PC-3 (cell line): ENCODE measurements at regions not wholly inside any gene's neighbourhood (a gene's known extent, or its start where the extent isn't known, plus 50 kb on each side); places are given as distances from the start of the nearest gene placed in this dataset.

ENCODE experiments used
- ATAC-seq: fragments of 200-7000 bp; cut with Tn5 transposase; 2 replicates; pipeline ENCODE4 v1.9.1; 2020; ENCODE audit warnings: mild to moderate bottlenecking, moderate library complexity
- BruUV-seq: library from RNA; stranded (reverse); fragments of 400-500 nt; replicated peaks from 2 replicates; lab custom pipeline; 2021; lab: Mats Ljungman, UMichigan
- CTCF ChIA-PET: fragments of 300-600 bp; sonication (Branson Sonifier 250); formaldehyde crosslinking; loops from one replicate; lab custom pipeline; 2022; ENCODE audit warnings: antibody characterized with exemption; lab: Charles Lee
- POLR2A ChIA-PET: fragments of 300-600 bp; sonication (Branson Sonifier 250); formaldehyde crosslinking; loops from one replicate; lab custom pipeline; 2022; ENCODE audit warnings: antibody characterized with exemption; ENCODE audit not compliant: unreplicated experiment; lab: Charles Lee
- DNase-seq: peaks from one replicate; pipeline ENCODE4 v3.0.0-alpha.2; 2015
- H2AFZ ChIP-seq: fragments of 300-600 bp; sonication (generic); 2 replicates; pipeline ENCODE4 v1.6.0; 2016; ENCODE audit warnings: antibody characterized with exemption, low read length
- H3F3A ChIP-seq: fragments of 300-600 bp; sonication (generic); one replicate; pipeline ENCODE4 v1.6.0; 2017; ENCODE audit warnings: antibody characterized with exemption, low read length, control low read depth, mild to moderate bottlenecking; ENCODE audit not compliant: unreplicated experiment
- H3K27ac ChIP-seq: fragments of 300-600 bp; sonication (generic); 2 replicates; pipeline ENCODE4 v1.5.1; 2016; ENCODE audit warnings: mild to moderate bottlenecking, low read length
- H3K27me3 ChIP-seq: fragments of 300-600 bp; sonication (generic); 2 replicates; pipeline ENCODE4 v1.6.1; 2016; ENCODE audit warnings: low read length, mixed read lengths
- H3K36me3 ChIP-seq: fragments of 300-600 bp; sonication (generic); 2 replicates; pipeline ENCODE4 v1.6.1; 2016; ENCODE audit warnings: low read depth, mixed run types, low read length, mixed read lengths
- H3K4me1 ChIP-seq: fragments of 300-600 bp; sonication (generic); 2 replicates; pipeline ENCODE4 v1.5.1; 2016; ENCODE audit warnings: low read length; ENCODE audit not compliant: insufficient read depth
- H3K4me2 ChIP-seq: fragments of 300-600 bp; sonication (generic); 2 replicates; pipeline ENCODE4 v1.6.0; 2016; ENCODE audit warnings: low read length
- H3K4me3 ChIP-seq: fragments of 300-600 bp; sonication (generic); 2 replicates; pipeline ENCODE4 v1.5.1; 2016; ENCODE audit warnings: mild to moderate bottlenecking, low read length, mixed read lengths
- H3K79me2 ChIP-seq: fragments of 300-600 bp; sonication (generic); 2 replicates; pipeline ENCODE4 v1.6.1; 2017; ENCODE audit warnings: low read length, mixed read lengths
- H3K9ac ChIP-seq: fragments of 300-600 bp; sonication (generic); 2 replicates; pipeline ENCODE4 v1.6.0; 2016; ENCODE audit warnings: mild to moderate bottlenecking, low read length
- H3K9me2 ChIP-seq: fragments of 300-600 bp; sonication (generic); replicated peaks from 2 replicates; pipeline ENCODE4 v1.6.1; 2016; ENCODE audit warnings: mixed run types, low read length, mixed read lengths
- H3K9me3 ChIP-seq: fragments of 300-600 bp; sonication (generic); 2 replicates; pipeline ENCODE4 v1.6.1; 2016; ENCODE audit warnings: low read length, mixed read lengths
- H4K20me1 ChIP-seq: fragments of 300-600 bp; sonication (generic); 2 replicates; pipeline ENCODE4 v1.6.1; 2016; ENCODE audit warnings: low read length, mixed read lengths
- CTCF ChIP-seq: fragments of 300-600 bp; sonication (generic); conservative IDR thresholded peaks from 2 replicates; pipeline ENCODE4 v1.5.1; 2017; ENCODE audit warnings: antibody characterized with exemption, low read depth, mild to moderate bottlenecking, low read length
- EZH2 ChIP-seq: fragments of 300-600 bp; sonication (generic); IDR thresholded peaks from one replicate; pipeline ENCODE4 v1.6.1; 2017; ENCODE audit warnings: antibody characterized with exemption, mild to moderate bottlenecking, low read length; ENCODE audit not compliant: unreplicated experiment
- EZH2phosphoT487 ChIP-seq: fragments of 300-600 bp; sonication (generic); IDR thresholded peaks from 2 replicates; pipeline ENCODE4 v1.6.1; 2018; ENCODE audit warnings: mild to moderate bottlenecking, antibody characterized with exemption, low read length, borderline replicate concordance
- intact Hi-C: fragments of 100-400 bp; cut with micrococcal nuclease; formaldehyde crosslinking; loops from 2 replicates; pipeline ENCODE4 v1.9.0; 2023

DNA sequence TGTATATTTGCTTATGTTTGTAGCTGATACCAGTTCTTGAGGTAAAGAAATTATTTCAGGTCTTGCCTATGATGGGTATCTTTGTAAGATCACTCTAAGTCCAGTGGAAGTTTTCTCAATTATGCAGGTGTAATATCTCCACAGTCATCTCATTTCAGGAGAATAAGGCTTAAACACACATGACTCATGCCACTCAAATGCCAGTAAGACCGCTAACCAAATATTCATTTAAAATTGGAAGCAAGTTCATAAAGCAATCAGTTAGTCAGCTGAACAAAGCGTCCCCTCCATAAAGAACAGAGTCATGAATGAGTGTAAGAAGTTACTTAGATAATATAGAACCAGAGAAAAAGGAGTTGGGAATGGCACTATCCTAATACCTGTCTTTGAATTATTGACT, 248.7 kb downstream of the LURAP1L start:
- DNase-seq (peak; percentile 89), ATAC-seq (peak; percentile 97)
- TF ChIP-seq EZH2 (no peak), EZH2phosphoT487 (no peak), CTCF (no peak)
- Histone ChIP-seq H3K9ac (no peak overlapping the region), H3F3A (no peaks in the 10 kb centered on the region), H4K20me1 (no peaks in the 10 kb centered on the region), H2AFZ (no peak overlapping the region), H3K4me1 (peaks cover 18% of the 10 kb centered on the region), H3K9me2 (no peaks in the 10 kb centered on the region), H3K36me3 (no peaks in the 10 kb centered on the region), H3K4me3 (no peak overlapping the region), H3K27ac (peak overlapping the region; percentile 39), H3K27me3 (no peaks in the 10 kb centered on the region), H3K79me2 (no peaks in the 10 kb centered on the region), H3K4me2 (peak overlapping the region; percentile 33), H3K9me3 (no peaks in the 10 kb centered on the region)
- no TSS peak for BruUV-seq
- POLR2A ChIA-PET: no interaction called here
- intact Hi-C loops: loop anchor here (2.0 kb wide), 1 partner anchor 139 kb away; no protein-coding TSS in a partner anchor
- CTCF ChIA-PET: no interaction called here

DNA sequence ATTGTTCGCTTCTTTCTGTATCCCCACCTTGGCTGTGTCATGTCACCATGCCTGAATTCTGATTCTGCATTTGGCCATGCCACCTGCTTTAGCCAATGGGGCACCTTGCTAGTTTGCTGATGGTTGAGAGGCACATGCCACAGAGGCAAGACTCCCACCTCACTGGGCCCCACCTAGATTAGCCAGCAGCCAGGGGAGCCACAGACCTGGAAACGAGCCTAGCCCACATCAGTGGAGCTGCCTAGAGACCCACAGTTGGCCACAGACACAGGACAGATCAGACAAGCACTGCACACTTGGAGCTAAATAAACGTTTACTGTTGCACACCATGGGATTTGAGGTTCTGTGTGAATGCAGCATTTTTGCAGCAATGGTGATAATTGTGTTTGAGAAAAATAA, 252.1 kb downstream of the LURAP1L start:
- POLR2A ChIA-PET: no interaction called here
- Histone ChIP-seq H3K36me3 (no peaks in the 10 kb centered on the region), H3K4me3 (no peak overlapping the region), H4K20me1 (no peaks in the 10 kb centered on the region), H3K79me2 (no peaks in the 10 kb centered on the region), H3K4me2 (no peak overlapping the region), H2AFZ (no peak overlapping the region), H3K4me1 (peaks cover 18% of the 10 kb centered on the region), H3K27ac (no peak overlapping the region), H3K9me3 (no peaks in the 10 kb centered on the region), H3K9me2 (no peaks in the 10 kb centered on the region), H3F3A (no peaks in the 10 kb centered on the region), H3K27me3 (no peaks in the 10 kb centered on the region), H3K9ac (no peak overlapping the region)
- no TSS peak for BruUV-seq
- ATAC-seq (no peak), DNase-seq (no peak)
- TF ChIP-seq EZH2 (no peak), CTCF (no peak), EZH2phosphoT487 (no peak)
- CTCF ChIA-PET: no interaction called here
- intact Hi-C loops: no loop called here

DNA sequence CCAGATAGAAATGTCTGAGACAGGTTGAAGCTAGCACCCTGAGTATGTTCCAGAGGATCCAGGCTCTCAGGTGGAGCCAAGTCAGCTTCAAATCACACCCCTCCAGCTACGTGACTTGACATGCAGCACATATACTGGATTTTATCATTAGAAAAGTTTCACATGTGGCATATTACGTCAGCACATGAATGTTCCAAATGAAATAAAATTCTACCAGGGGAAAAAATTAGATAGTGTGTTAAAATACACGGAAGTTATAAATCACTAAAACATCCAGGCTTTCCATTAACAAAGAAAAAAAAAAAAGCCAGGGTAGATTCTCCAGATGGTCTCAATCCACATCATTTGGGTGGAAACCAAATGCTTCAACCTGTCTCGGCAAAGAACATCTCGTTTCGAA, 251.6 kb downstream of the MPDZ start:
- Histone ChIP-seq H3K79me2 (no peaks in the 10 kb centered on the region), H3K4me1 (peaks cover 14% of the 10 kb centered on the region), H3K9me3 (no peaks in the 10 kb centered on the region), H3K27me3 (no peaks in the 10 kb centered on the region), H3K9me2 (no peaks in the 10 kb centered on the region), H3K4me2 (no peak overlapping the region), H3K4me3 (no peak overlapping the region), H4K20me1 (no peaks in the 10 kb centered on the region), H3F3A (no peaks in the 10 kb centered on the region), H3K27ac (no peak overlapping the region), H3K36me3 (no peaks in the 10 kb centered on the region), H2AFZ (no peak overlapping the region), H3K9ac (no peak overlapping the region)
- ATAC-seq: no peak
- intact Hi-C loops: no loop called here
- no TSS peak for BruUV-seq
- no peak for DNase-seq
- ChIA-PET POLR2A (no interaction called here), CTCF (no interaction called here)
- TF ChIP-seq EZH2: no peak
- no peak for TF ChIP-seq CTCF
- no peak for TF ChIP-seq EZH2phosphoT487
